ENCODE measurements at regions not wholly inside any gene's neighbourhood (a gene's known extent, or its start where the extent isn't known, plus 50 kb on each side); places are given as distances from the start of the nearest gene placed in this dataset.

GRCh38 chr17:72199256-72199655 is 78.4 kb downstream of the SOX9 start:
- Histone ChIP-seq H3K27me3 (replicated peaks; ENCODE audit: control insufficient read depth, insufficient read depth, low read length) (no peaks in the 10 kb centered on the region), H3K36me3 (ENCODE audit: control insufficient read depth, insufficient read depth, low read length) (no peaks in the 10 kb centered on the region), H3K4me3 (replicated peaks; ENCODE audit: low read depth, low read length) (no peak overlapping the region)
- no peak for DNase-seq (ENCODE audit: extremely low read depth, insufficient read length)
- TF ChIP-seq, protein P1, sequence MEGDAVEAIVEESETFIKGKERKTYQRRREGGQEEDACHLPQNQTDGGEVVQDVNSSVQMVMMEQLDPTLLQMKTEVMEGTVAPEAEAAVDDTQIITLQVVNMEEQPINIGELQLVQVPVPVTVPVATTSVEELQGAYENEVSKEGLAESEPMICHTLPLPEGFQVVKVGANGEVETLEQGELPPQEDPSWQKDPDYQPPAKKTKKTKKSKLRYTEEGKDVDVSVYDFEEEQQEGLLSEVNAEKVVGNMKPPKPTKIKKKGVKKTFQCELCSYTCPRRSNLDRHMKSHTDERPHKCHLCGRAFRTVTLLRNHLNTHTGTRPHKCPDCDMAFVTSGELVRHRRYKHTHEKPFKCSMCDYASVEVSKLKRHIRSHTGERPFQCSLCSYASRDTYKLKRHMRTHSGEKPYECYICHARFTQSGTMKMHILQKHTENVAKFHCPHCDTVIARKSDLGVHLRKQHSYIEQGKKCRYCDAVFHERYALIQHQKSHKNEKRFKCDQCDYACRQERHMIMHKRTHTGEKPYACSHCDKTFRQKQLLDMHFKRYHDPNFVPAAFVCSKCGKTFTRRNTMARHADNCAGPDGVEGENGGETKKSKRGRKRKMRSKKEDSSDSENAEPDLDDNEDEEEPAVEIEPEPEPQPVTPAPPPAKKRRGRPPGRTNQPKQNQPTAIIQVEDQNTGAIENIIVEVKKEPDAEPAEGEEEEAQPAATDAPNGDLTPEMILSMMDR (IDR thresholded peaks at IDR 0.05; ENCODE audit: insufficient read depth, low read length, poor library complexity, severe bottlenecking) = no peak

DNA sequence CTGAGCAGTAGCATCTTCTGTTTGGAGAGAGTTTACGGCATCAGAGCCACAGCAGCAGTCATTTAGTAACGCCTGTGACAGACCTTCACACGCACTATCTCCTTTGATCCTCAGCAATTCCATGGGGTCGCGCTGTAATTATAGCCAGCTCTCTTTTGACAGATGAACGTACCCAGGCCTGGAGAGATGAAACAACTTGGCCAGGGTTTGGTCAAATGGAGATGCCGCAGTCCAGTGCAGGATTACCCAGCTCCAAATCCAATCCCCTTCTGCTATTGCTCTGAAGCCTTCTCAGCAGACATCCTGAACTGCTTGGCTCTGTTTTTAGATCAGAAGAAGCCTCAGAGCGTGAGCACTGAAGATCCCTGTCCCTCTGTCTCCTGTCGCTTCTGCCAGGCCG is 83.9 kb downstream of the SOX9 start:
- TF ChIP-seq, protein P1 (IDR thresholded peaks at IDR 0.05; ENCODE audit: insufficient read depth, low read length, poor library complexity, severe bottlenecking) = no peak
- no peak for DNase-seq (ENCODE audit: extremely low read depth, insufficient read length)
- Histone ChIP-seq H3K36me3 (ENCODE audit: control insufficient read depth, insufficient read depth, low read length) (no peaks in the 10 kb centered on the region), H3K27me3 (replicated peaks; ENCODE audit: control insufficient read depth, insufficient read depth, low read length) (no peaks in the 10 kb centered on the region), H3K4me3 (replicated peaks; ENCODE audit: low read depth, low read length) (no peak overlapping the region)

DNA sequence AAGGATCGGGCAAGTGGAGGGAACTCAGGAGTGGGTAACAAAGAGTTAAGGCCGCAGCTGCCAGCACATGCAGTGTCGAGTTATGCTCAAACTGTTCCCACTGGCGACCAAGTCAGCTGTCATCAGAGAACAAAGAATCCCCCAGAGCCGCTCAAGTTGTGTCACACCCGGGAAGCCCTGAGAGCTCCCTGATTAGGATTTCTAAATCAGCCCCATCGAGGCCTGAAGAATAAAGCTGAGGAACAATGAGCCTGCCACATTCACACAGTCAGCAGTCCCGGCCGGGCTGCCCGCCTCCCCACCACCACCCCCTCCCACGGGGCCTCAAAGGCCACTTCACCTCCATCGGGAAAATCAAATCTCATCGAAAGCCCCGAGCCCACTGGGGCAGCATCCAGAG is 84.5 kb downstream of the SOX9 start:
- Histone ChIP-seq H3K36me3 (ENCODE audit: control insufficient read depth, insufficient read depth, low read length) (no peaks in the 10 kb centered on the region), H3K27me3 (replicated peaks; ENCODE audit: control insufficient read depth, insufficient read depth, low read length) (no peaks in the 10 kb centered on the region), H3K4me3 (replicated peaks; ENCODE audit: low read depth, low read length) (no peak overlapping the region)
- TF ChIP-seq, protein P1 (IDR thresholded peaks at IDR 0.05; ENCODE audit: insufficient read depth, low read length, poor library complexity, severe bottlenecking) = no peak
- DNase-seq (ENCODE audit: extremely low read depth, insufficient read length) = no peak

DNA sequence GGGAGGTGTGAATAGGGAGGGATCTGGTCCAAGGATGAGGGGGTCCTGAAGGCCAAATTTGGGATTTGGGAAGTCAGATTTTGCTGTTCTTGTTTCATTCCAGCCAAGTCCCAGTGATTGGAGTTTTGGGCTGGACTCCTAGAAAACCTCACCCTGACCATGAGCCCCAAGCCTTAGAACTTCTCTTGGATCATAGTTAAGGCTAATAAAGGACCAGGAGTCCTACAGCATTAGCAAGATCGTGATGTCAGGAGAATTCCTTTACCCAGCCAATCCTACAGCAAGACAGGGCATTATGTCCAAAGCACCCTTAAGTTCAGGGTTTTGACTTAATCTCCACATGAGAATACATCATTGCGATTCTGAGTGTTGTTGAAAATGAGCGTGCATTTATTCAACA is 85.0 kb downstream of the SOX9 start:
- DNase-seq (ENCODE audit: extremely low read depth, insufficient read length) = no peak
- H3K27me3 ChIP-seq (replicated peaks; ENCODE audit: control insufficient read depth, insufficient read depth, low read length) = no peaks in the 10 kb centered on the region
- TF ChIP-seq, protein P1 (IDR thresholded peaks at IDR 0.05; ENCODE audit: insufficient read depth, low read length, poor library complexity, severe bottlenecking) = no peak
- H3K4me3 ChIP-seq (replicated peaks; ENCODE audit: low read depth, low read length) = no peak overlapping the region
- H3K36me3 ChIP-seq (ENCODE audit: control insufficient read depth, insufficient read depth, low read length) = no peaks in the 10 kb centered on the region

GRCh38 chr17:72206376-72206775 is 85.6 kb downstream of the SOX9 start:
- H3K4me3 ChIP-seq (replicated peaks; ENCODE audit: low read depth, low read length) = no peak overlapping the region
- DNase-seq (ENCODE audit: extremely low read depth, insufficient read length) = no peak
- no peaks in the 10 kb centered on the region for H3K36me3 ChIP-seq (ENCODE audit: control insufficient read depth, insufficient read depth, low read length)
- H3K27me3 ChIP-seq (replicated peaks; ENCODE audit: control insufficient read depth, insufficient read depth, low read length) = no peaks in the 10 kb centered on the region
- TF ChIP-seq, protein P1 (IDR thresholded peaks at IDR 0.05; ENCODE audit: insufficient read depth, low read length, poor library complexity, severe bottlenecking) = no peak

GRCh38 chr17:72208832-72209231 is 88.0 kb downstream of the SOX9 start:
- Histone ChIP-seq H3K27me3 (replicated peaks; ENCODE audit: control insufficient read depth, insufficient read depth, low read length) (no peaks in the 10 kb centered on the region), H3K4me3 (replicated peaks; ENCODE audit: low read depth, low read length) (no peak overlapping the region), H3K36me3 (ENCODE audit: control insufficient read depth, insufficient read depth, low read length) (no peaks in the 10 kb centered on the region)
- TF ChIP-seq, protein P1 (IDR thresholded peaks at IDR 0.05; ENCODE audit: insufficient read depth, low read length, poor library complexity, severe bottlenecking) = no peak
- no peak for DNase-seq (ENCODE audit: extremely low read depth, insufficient read length)

Measured in GM06990 (cell line).